Astrocyte (in vitro differentiated cells and primary cell): ENCODE measurements at regions not wholly inside any gene's neighbourhood (a gene's known extent, or its start where the extent isn't known, plus 50 kb on each side); places are given as distances from the start of the nearest gene placed in this dataset.

Source experiments
- CTCF ChIP-seq: IDR thresholded peaks from 2 replicates; pipeline ENCODE4 v1.5.1; 2011; ENCODE audit warnings: low read depth, mild to moderate bottlenecking, inconsistent platforms, low read length, moderate library complexity; ENCODE audit not compliant: insufficient read depth
- EZH2 ChIP-seq: IDR thresholded peaks from 2 replicates; pipeline ENCODE4 v1.6.1; 2012; ENCODE audit warnings: mild to moderate bottlenecking, low read length, inconsistent platforms; ENCODE audit not compliant: insufficient read depth

GRCh38 chr2:59947917-59948541 lies 605.4 kb downstream of the BCL11A start:
- TF ChIP-seq CTCF, result no peak
- TF ChIP-seq EZH2, result no peak
